ENCODE measurements at regions not wholly inside any gene's neighbourhood (a gene's known extent, or its start where the extent isn't known, plus 50 kb on each side); places are given as distances from the start of the nearest gene placed in this dataset.

DNA sequence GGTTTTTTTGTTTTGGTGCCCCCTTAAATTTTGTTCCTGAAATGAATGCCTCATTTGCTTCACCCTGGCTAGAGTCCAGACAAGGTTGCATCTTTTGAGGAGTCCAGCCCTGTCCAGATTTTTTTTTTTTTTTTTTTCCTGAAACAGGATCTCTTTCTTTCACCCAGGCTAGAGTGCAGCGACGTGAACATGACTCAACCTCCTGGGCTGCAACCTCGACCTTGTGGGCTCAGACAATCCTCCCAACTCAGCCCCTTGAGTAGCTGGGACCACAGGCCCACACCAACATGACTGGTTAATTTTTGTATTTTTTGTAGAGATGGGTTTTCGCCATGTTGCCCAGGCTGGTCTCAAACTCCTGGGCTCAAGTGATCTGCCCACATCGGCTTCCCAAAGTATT lies 469.0 kb upstream of the BRINP1 start:
- Mint-ChIP-seq H3K4me3 (ENCODE audit: unreplicated experiment) (no peak overlapping the region), H3K4me1 (ENCODE audit: insufficient read depth, unreplicated experiment) (no peaks in the 10 kb centered on the region), H3K27ac (ENCODE audit: low read depth, unreplicated experiment) (no peak overlapping the region), H3K9me3 (ENCODE audit: unreplicated experiment) (peaks cover 14% of the 10 kb centered on the region), H3K27me3 (ENCODE audit: insufficient read depth, unreplicated experiment) (no peaks in the 10 kb centered on the region), H3K36me3 (ENCODE audit: insufficient read depth, unreplicated experiment) (peaks cover 5% of the 10 kb centered on the region)
- DNase-seq (ENCODE audit: unreplicated experiment), result no peak
- TF ChIP-seq, protein P1, sequence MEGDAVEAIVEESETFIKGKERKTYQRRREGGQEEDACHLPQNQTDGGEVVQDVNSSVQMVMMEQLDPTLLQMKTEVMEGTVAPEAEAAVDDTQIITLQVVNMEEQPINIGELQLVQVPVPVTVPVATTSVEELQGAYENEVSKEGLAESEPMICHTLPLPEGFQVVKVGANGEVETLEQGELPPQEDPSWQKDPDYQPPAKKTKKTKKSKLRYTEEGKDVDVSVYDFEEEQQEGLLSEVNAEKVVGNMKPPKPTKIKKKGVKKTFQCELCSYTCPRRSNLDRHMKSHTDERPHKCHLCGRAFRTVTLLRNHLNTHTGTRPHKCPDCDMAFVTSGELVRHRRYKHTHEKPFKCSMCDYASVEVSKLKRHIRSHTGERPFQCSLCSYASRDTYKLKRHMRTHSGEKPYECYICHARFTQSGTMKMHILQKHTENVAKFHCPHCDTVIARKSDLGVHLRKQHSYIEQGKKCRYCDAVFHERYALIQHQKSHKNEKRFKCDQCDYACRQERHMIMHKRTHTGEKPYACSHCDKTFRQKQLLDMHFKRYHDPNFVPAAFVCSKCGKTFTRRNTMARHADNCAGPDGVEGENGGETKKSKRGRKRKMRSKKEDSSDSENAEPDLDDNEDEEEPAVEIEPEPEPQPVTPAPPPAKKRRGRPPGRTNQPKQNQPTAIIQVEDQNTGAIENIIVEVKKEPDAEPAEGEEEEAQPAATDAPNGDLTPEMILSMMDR (IDR thresholded peaks at IDR 0.05; ENCODE audit: unreplicated experiment), result no peak
- BruUV-seq (replicated peaks), result no TSS peak
- POLR2A ChIA-PET, result no interaction called here
- intact Hi-C loops (cut with micrococcal nuclease), result no loop called here
- CTCF ChIA-PET, result interaction anchor here (0.7 kb wide), 1 partner anchor 284 kb away, joined by 4 read pairs; no protein-coding TSS in a partner anchor

- Mint-ChIP-seq H3K4me3 (ENCODE audit: unreplicated experiment) (no peak overlapping the region), H3K27me3 (ENCODE audit: insufficient read depth, unreplicated experiment) (no peaks in the 10 kb centered on the region), H3K36me3 (ENCODE audit: insufficient read depth, unreplicated experiment) (peaks cover 5% of the 10 kb centered on the region), H3K27ac (ENCODE audit: low read depth, unreplicated experiment) (no peak overlapping the region), H3K9me3 (ENCODE audit: unreplicated experiment) (peaks cover 16% of the 10 kb centered on the region), H3K4me1 (ENCODE audit: insufficient read depth, unreplicated experiment) (no peaks in the 10 kb centered on the region)
- TF ChIP-seq, protein P1 (IDR thresholded peaks at IDR 0.05; ENCODE audit: unreplicated experiment), result no peak
- no TSS peak for BruUV-seq (replicated peaks)
- CTCF ChIA-PET, result interaction anchor here (0.5 kb wide), 1 partner anchor 127 kb away, joined by 4 read pairs; no protein-coding TSS in a partner anchor
- intact Hi-C loops (cut with micrococcal nuclease), result no loop called here
- POLR2A ChIA-PET, result no interaction called here
- DNase-seq (ENCODE audit: unreplicated experiment), result no peak
These were observed 466.8 kb upstream of the BRINP1 start for GRCh38 chr9:119836036-119836435.

GRCh38 chr9:119834064-119834620 lies 464.9 kb upstream of the BRINP1 start:
- no peak for DNase-seq (ENCODE audit: unreplicated experiment)
- Mint-ChIP-seq H3K27me3 (ENCODE audit: insufficient read depth, unreplicated experiment) (no peaks in the 10 kb centered on the region), H3K9me3 (ENCODE audit: unreplicated experiment) (peaks cover 8% of the 10 kb centered on the region), H3K27ac (ENCODE audit: low read depth, unreplicated experiment) (no peak overlapping the region), H3K36me3 (ENCODE audit: insufficient read depth, unreplicated experiment) (peaks cover 5% of the 10 kb centered on the region), H3K4me1 (ENCODE audit: insufficient read depth, unreplicated experiment) (no peaks in the 10 kb centered on the region), H3K4me3 (ENCODE audit: unreplicated experiment) (no peak overlapping the region)
- POLR2A ChIA-PET, result no interaction called here
- BruUV-seq (replicated peaks), result no TSS peak
- intact Hi-C loops (cut with micrococcal nuclease), result no loop called here
- TF ChIP-seq, protein P1 (IDR thresholded peaks at IDR 0.05; ENCODE audit: unreplicated experiment), result no peak
- CTCF ChIA-PET, result interaction anchor here (0.8 kb wide), 1 partner anchor 64 kb away, joined by 3 read pairs; no protein-coding TSS in a partner anchor

DNA sequence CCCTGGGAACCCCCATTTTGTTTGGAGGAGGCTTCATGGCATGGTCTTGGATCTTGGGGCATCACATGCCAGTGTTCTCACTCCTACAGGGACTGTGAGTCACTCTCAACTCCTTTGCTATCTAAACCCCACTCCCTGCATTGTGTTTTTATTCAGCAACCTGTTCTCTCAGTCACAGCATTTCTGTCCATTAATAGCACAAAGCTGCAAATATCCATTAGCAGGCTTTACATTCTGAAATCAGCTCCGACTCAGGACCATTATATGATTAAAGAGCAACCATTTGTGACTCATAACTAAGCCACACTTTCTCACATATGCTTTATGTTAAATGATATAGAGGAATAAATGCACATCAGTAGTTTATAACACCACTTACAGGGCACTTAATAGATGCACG lies 462.1 kb upstream of the BRINP1 start:
- BruUV-seq (replicated peaks), result no TSS peak
- H3K27ac Mint-ChIP-seq (ENCODE audit: low read depth, unreplicated experiment), result no peak overlapping the region
- no peak overlapping the region for H3K4me3 Mint-ChIP-seq (ENCODE audit: unreplicated experiment)
- no peaks in the 10 kb centered on the region for H3K27me3 Mint-ChIP-seq (ENCODE audit: insufficient read depth, unreplicated experiment)
- TF ChIP-seq, protein P1 (IDR thresholded peaks at IDR 0.05; ENCODE audit: unreplicated experiment), result no peak
- POLR2A ChIA-PET, result no interaction called here
- peaks cover 8% of the 10 kb centered on the region for H3K9me3 Mint-ChIP-seq (ENCODE audit: unreplicated experiment)
- H3K36me3 Mint-ChIP-seq (ENCODE audit: insufficient read depth, unreplicated experiment), result peaks cover 5% of the 10 kb centered on the region
- H3K4me1 Mint-ChIP-seq (ENCODE audit: insufficient read depth, unreplicated experiment), result no peaks in the 10 kb centered on the region
- DNase-seq (ENCODE audit: unreplicated experiment), result no peak
- intact Hi-C loops (cut with micrococcal nuclease), result no loop called here
- CTCF ChIA-PET, result interaction anchor here (1.9 kb wide), 1 partner anchor 137 kb away, joined by 5 read pairs; no protein-coding TSS in a partner anchor

All from MCF 10A (cell line).